Umbilical cord (tissue), 1 donor: ENCODE measurements at regions not wholly inside any gene's neighbourhood (a gene's known extent, or its start where the extent isn't known, plus 50 kb on each side); places are given as distances from the start of the nearest gene placed in this dataset.

Experiments used
- DNase-seq: peaks from one replicate; pipeline ENCODE4 v3.0.0-alpha.2; 2015; ENCODE audit warnings: low spot score

GRCh38 chrX:45322382-45322781 is 121.7 kb upstream of the DIPK2B start:
- peak; percentile 75 for DNase-seq

GRCh38 chrX:45320191-45320590 is 119.5 kb upstream of the DIPK2B start:
- no peak for DNase-seq

- no peak for DNase-seq
Observed at GRCh38 chrX:45309801-45310200, 109.1 kb upstream of the DIPK2B start.

GRCh38 chrX:45309096-45309495 is 108.4 kb upstream of the DIPK2B start:
- no peak for DNase-seq

- DNase-seq: no peak
Observed at GRCh38 chrX:45306794-45307193, 106.1 kb upstream of the DIPK2B start.

GRCh38 chrX:45300638-45301037 is 100.0 kb upstream of the DIPK2B start:
- DNase-seq: no peak

- peak; percentile 8 for DNase-seq
Observed at GRCh38 chrX:45295259-45295986, 94.7 kb upstream of the DIPK2B start.

- DNase-seq: no peak
Observed at GRCh38 chrX:45274576-45274975, 73.9 kb upstream of the DIPK2B start.

GRCh38 chrX:45267007-45267406 is 66.3 kb upstream of the DIPK2B start:
- no peak for DNase-seq

GRCh38 chrX:45266456-45266855 is 65.8 kb upstream of the DIPK2B start:
- no peak for DNase-seq

GRCh38 chrX:45264865-45265264 is 64.2 kb upstream of the DIPK2B start:
- no peak for DNase-seq

- DNase-seq: no peak
Observed at GRCh38 chrX:45261471-45261870, 60.8 kb upstream of the DIPK2B start.

GRCh38 chrX:45261005-45261404 is 60.3 kb upstream of the DIPK2B start:
- no peak for DNase-seq

- no peak for DNase-seq
Observed at GRCh38 chrX:45258731-45259402, 58.2 kb upstream of the DIPK2B start.
